CD4-positive, CD25-positive, alpha-beta regulatory T cell (primary cell): ENCODE measurements at regions not wholly inside any gene's neighbourhood (a gene's known extent, or its start where the extent isn't known, plus 50 kb on each side); places are given as distances from the start of the nearest gene placed in this dataset.
A peak's percentile ranks its signal among the peaks of the same experiment; 100 is the strongest.
"Not testable (repeated sequence)": the region's sequence is repeated elsewhere in the genome, so short reads cannot be mapped to it uniquely, and the experiment has no call there.

Source experiments
- ATAC-seq, 2 donors: fragments of 150-1000 bp; cut with Tn5 transposase; one replicate each; pipeline ENCODE4 v1.10.0; 2021; ENCODE audit warnings: low read depth in 2 of 2, moderate number of reproducible peaks in 2 of 2, moderate library complexity in 1 of 2
- DNase-seq, 3 donors: peaks; one replicate each; pipeline versions ENCODE4 v3.0.0 to v3.0.0-alpha.2; 2012 to 2022; ENCODE audit warnings: mixed read lengths in 1 of 3
- H3K27ac ChIP-seq: one replicate; pipeline ENCODE4 v1.7.0; 2013; ENCODE audit warnings: mild to moderate bottlenecking, low read length; ENCODE audit not compliant: insufficient read depth, poor library complexity, severe bottlenecking
- H3K27me3 ChIP-seq: one replicate; pipeline ENCODE4 v1.7.0; 2013; ENCODE audit warnings: low read length; ENCODE audit not compliant: control insufficient read depth, insufficient read depth
- H3K36me3 ChIP-seq: one replicate; pipeline ENCODE4 v1.7.0; 2013; ENCODE audit warnings: mild to moderate bottlenecking, low read length, moderate library complexity; ENCODE audit not compliant: control insufficient read depth, insufficient read depth
- H3K4me1 ChIP-seq: 2 replicates; pipeline ENCODE4 v1.7.0; 2013; ENCODE audit warnings: mild to moderate bottlenecking, low read length; ENCODE audit not compliant: insufficient read depth, control insufficient read depth, poor library complexity, severe bottlenecking
- H3K4me3 ChIP-seq: one replicate; pipeline ENCODE4 v1.7.0; 2013; ENCODE audit warnings: low read depth, mild to moderate bottlenecking, low read length, moderate library complexity
- H3K9me3 ChIP-seq, 2 experiments: 1 replicate in 1 of 2; 2 replicates in 1 of 2; pipeline ENCODE4 v1.7.0; 2013; ENCODE audit warnings: low read length in 2 of 2, mild to moderate bottlenecking in 1 of 2, moderate library complexity in 1 of 2; ENCODE audit not compliant: control insufficient read depth in 2 of 2
- H3K27ac Mint-ChIP-seq, 3 donors: one replicate each; pipeline ENCODE4 v1.8.0; 2020 to 2022; ENCODE audit warnings: mild to moderate bottlenecking in 3 of 3, mixed read lengths in 3 of 3, moderate library complexity in 2 of 3
- H3K27me3 Mint-ChIP-seq: one replicate; pipeline ENCODE4 v1.8.0; 2022; ENCODE audit warnings: mild to moderate bottlenecking, mixed read lengths
- H3K36me3 Mint-ChIP-seq: one replicate; pipeline ENCODE4 v1.8.0; 2020; ENCODE audit warnings: mixed read lengths
- H3K4me1 Mint-ChIP-seq, 4 donors: one replicate each; pipeline ENCODE4 v1.8.0; 2020 to 2022; ENCODE audit warnings: mixed read lengths in 4 of 4, mild to moderate bottlenecking in 1 of 4
- H3K4me3 Mint-ChIP-seq, 4 donors: one replicate each; pipeline ENCODE4 v1.8.0; 2020 to 2022; ENCODE audit warnings: mild to moderate bottlenecking in 4 of 4, mixed read lengths in 4 of 4, moderate library complexity in 3 of 4
- H3K9me3 Mint-ChIP-seq, 7 donors: one replicate each; pipeline ENCODE4 v1.8.0; 2020 to 2022; ENCODE audit warnings: mixed read lengths in 7 of 7, mild to moderate bottlenecking in 3 of 7, moderate library complexity in 2 of 7

DNA sequence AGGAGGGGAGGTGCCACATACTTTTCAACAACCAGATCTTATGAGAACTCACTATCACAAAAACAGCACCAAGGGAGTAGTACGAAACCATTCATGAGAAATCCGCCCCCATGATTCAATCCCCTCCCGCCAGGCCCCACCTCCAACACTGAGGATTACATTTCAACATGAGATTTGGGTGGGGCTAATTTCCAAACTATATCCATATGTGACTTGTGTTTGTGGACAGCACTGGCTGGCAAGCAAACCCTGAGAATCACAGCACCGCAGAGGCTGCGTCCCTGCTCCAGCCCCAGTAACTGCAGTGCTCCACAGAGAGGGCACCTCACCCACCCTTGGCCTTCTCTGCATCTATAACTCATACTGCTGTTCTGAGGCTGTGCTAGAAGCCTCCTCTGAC is 211.2 kb upstream of the PODXL start:
- no peaks in the 10 kb centered on the region for H3K27me3 ChIP-seq
- no peak overlapping the region for H3K4me3 ChIP-seq
- H3K9me3 Mint-ChIP-seq: peaks cover 0 to 4% (median 0%) of the 10 kb centered on the region in 7 donors
- H3K4me1 ChIP-seq: no peaks in the 10 kb centered on the region
- no peak for DNase-seq
- H3K27me3 Mint-ChIP-seq: no peaks in the 10 kb centered on the region
- no peak overlapping the region for H3K27ac Mint-ChIP-seq
- ATAC-seq: no peak
- no peak overlapping the region for H3K27ac ChIP-seq
- H3K9me3 ChIP-seq: no peaks in the 10 kb centered on the region
- H3K36me3 Mint-ChIP-seq: no peaks in the 10 kb centered on the region
- H3K36me3 ChIP-seq: no peaks in the 10 kb centered on the region
- H3K4me1 Mint-ChIP-seq: no peaks in the 10 kb centered on the region
- H3K4me3 Mint-ChIP-seq: peak overlapping the region in 1 of 4 donors; percentile 73

DNA sequence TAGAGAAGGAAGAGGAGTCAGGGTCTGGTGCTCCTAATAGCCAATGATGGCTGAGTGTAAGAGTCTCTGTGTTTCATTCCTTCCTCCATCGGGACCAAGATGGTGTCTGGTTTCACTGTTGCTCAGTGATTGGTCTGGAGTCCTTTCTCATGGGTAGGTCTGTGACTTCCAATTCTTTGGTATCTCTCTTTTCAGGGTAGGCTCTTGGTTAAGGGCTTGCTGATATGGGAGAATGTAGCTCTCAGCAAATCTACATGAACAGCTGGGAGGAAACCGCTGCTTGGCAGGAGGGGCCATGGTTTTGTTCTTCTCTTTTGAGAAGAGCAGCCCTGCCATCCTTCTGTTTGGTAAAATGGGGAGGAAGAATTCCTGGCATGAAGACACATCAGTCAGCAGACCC is 209.1 kb upstream of the PODXL start:
- Mint-ChIP-seq H3K9me3 (no peaks in the 10 kb centered on the region), H3K27me3 (peaks cover 4% of the 10 kb centered on the region), H3K4me3 (no peak overlapping the region), H3K27ac (no peak overlapping the region), H3K4me1 (no peaks in the 10 kb centered on the region), H3K36me3 (no peaks in the 10 kb centered on the region)
- Histone ChIP-seq H3K27ac (no peak overlapping the region), H3K4me3 (no peak overlapping the region), H3K27me3 (no peaks in the 10 kb centered on the region), H3K36me3 (no peaks in the 10 kb centered on the region), H3K4me1 (no peaks in the 10 kb centered on the region), H3K9me3 (no peaks in the 10 kb centered on the region)
- DNase-seq (no peak), ATAC-seq (no peak)

- H3K4me1 ChIP-seq: no peaks in the 10 kb centered on the region
- no peaks in the 10 kb centered on the region for H3K4me1 Mint-ChIP-seq
- H3K27ac Mint-ChIP-seq: no peak overlapping the region
- no peaks in the 10 kb centered on the region for H3K27me3 ChIP-seq
- no peak overlapping the region for H3K4me3 ChIP-seq
- H3K9me3 ChIP-seq: no peaks in the 10 kb centered on the region
- no peak overlapping the region for H3K27ac ChIP-seq
- no peaks in the 10 kb centered on the region for H3K36me3 ChIP-seq
- peaks cover 11% of the 10 kb centered on the region for H3K27me3 Mint-ChIP-seq
- no peak overlapping the region for H3K4me3 Mint-ChIP-seq
- no peaks in the 10 kb centered on the region for H3K9me3 Mint-ChIP-seq
- DNase-seq (no peak), ATAC-seq (no peak)
- no peaks in the 10 kb centered on the region for H3K36me3 Mint-ChIP-seq
These were observed 207.8 kb upstream of the PODXL start for GRCh38 chr7:131764143-131764775.

DNA sequence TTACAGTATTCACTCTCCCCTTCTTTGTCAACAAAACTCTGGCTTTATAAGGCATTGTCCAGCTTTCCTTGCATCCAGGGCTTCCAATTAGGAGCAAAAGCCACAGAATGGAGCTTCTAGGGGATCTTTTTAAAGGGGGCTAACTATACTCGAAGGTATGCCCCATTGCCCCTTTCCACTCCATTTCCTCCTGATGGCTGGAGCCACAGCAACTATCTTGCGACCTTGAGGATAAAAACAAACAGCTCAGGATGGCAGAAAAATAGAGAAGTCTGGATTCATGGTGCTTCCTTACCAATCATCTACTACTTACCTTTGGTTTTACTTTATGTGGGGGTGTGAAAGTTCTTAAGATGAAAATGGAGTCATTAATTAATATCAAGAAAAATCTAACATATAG is 206.3 kb upstream of the PODXL start:
- H3K4me3 ChIP-seq: no peak overlapping the region
- ATAC-seq (no peak), DNase-seq (no peak)
- Mint-ChIP-seq H3K27me3 (peaks cover 11% of the 10 kb centered on the region), H3K4me1 (no peaks in the 10 kb centered on the region), H3K27ac (no peak overlapping the region), H3K36me3 (no peaks in the 10 kb centered on the region), H3K9me3 (no peaks in the 10 kb centered on the region), H3K4me3 (no peak overlapping the region)
- no peaks in the 10 kb centered on the region for H3K4me1 ChIP-seq
- no peaks in the 10 kb centered on the region for H3K27me3 ChIP-seq
- no peak overlapping the region for H3K27ac ChIP-seq
- H3K9me3 ChIP-seq: no peaks in the 10 kb centered on the region
- H3K36me3 ChIP-seq: no peaks in the 10 kb centered on the region

DNA sequence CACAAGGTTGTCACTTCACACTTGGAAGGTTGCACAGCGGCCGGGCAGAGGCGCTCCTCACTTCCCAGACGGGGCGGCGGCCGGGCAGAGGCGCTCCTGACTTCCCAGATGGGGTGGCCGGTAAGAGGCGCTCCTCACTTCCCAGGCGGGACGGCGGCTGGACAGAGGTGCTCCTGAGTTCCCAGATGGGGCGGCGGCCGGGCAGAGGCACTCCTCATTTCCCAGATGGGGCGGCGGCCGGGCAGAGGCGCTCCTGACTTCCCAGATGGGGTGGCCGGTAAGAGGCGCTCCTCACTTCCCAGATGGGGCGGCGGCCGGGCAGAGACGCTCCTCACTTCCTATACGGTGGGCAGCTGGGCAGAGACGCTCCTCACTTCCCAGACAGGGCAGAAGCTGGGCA is 199.4 kb upstream of the PODXL start:
- not testable (repeated sequence) for H3K4me3 ChIP-seq, H3K4me1 Mint-ChIP-seq, DNase-seq, H3K4me1 ChIP-seq, ATAC-seq, H3K9me3 ChIP-seq, H3K4me3 Mint-ChIP-seq, H3K36me3 ChIP-seq, H3K9me3 Mint-ChIP-seq, H3K36me3 Mint-ChIP-seq, H3K27ac Mint-ChIP-seq, H3K27me3 ChIP-seq, H3K27ac ChIP-seq
- peaks cover 14% of the 10 kb centered on the region for H3K27me3 Mint-ChIP-seq

- no peaks in the 10 kb centered on the region for H3K36me3 Mint-ChIP-seq
- no peaks in the 10 kb centered on the region for H3K27me3 ChIP-seq
- ATAC-seq: no peak
These were observed 197.3 kb upstream of the PODXL start for GRCh38 chr7:131753620-131754222.

GRCh38 chr7:131747658-131748232 is 191.3 kb upstream of the PODXL start:
- Mint-ChIP-seq H3K27ac (no peak overlapping the region), H3K36me3 (no peaks in the 10 kb centered on the region), H3K4me1 (no peaks in the 10 kb centered on the region), H3K4me3 (no peak overlapping the region), H3K9me3 (peaks cover 0 to 5% (median 2%) of the 10 kb centered on the region in 7 donors), H3K27me3 (peaks cover 5% of the 10 kb centered on the region)
- DNase-seq (no peak), ATAC-seq (no peak)
- H3K27me3 ChIP-seq: peaks cover 2% of the 10 kb centered on the region
- H3K4me1 ChIP-seq: no peaks in the 10 kb centered on the region
- H3K36me3 ChIP-seq: no peaks in the 10 kb centered on the region
- no peak overlapping the region for H3K4me3 ChIP-seq
- H3K9me3 ChIP-seq: no peaks in the 10 kb centered on the region
- H3K27ac ChIP-seq: no peak overlapping the region

More at GRCh38 chr7:131753620-131754222, 197.3 kb upstream of the PODXL start:
- Mint-ChIP-seq H3K4me3 (no peak overlapping the region), H3K27me3 (peaks cover 5% of the 10 kb centered on the region), H3K27ac (no peak overlapping the region), H3K4me1 (no peaks in the 10 kb centered on the region), H3K9me3 (peaks cover 0 to 5% (median 0%) of the 10 kb centered on the region in 7 donors)
- Histone ChIP-seq H3K36me3 (no peaks in the 10 kb centered on the region), H3K4me3 (no peak overlapping the region), H3K9me3 (no peaks in the 10 kb centered on the region), H3K27ac (no peak overlapping the region), H3K4me1 (no peaks in the 10 kb centered on the region)
- no peak for DNase-seq
